ENCODE measurements at regions not wholly inside any gene's neighbourhood (a gene's known extent, or its start where the extent isn't known, plus 50 kb on each side); places are given as distances from the start of the nearest gene placed in this dataset.

GRCh38 chr6:159505140-159505922, 187.7 kb downstream of the SOD2 start:
- H3K4me2 ChIP-seq (ENCODE audit: insufficient read depth, insufficient read length, low read length) = no peak overlapping the region
- H4K8ac ChIP-seq (replicated peaks; ENCODE audit: insufficient read length, low read depth, low read length) = no peak overlapping the region
- no peak overlapping the region for H4K5ac ChIP-seq (ENCODE audit: insufficient read length, low read depth, low read length)
- H3K23ac ChIP-seq (ENCODE audit: insufficient read length, low read depth, low read length) = no peak overlapping the region
- no peak overlapping the region for H3K14ac ChIP-seq (ENCODE audit: insufficient read depth, low read length)
- H3K56ac ChIP-seq (ENCODE audit: insufficient read length, low read depth, low read length) = no peak overlapping the region
- Mint-ChIP-seq H3K27me3 (ENCODE audit: low read depth) (0 out of 2 replicates have a peak, but pooled peaks cover 2% of the 10 kb centered on the region), H3K27ac (no peak overlapping the region), H3K9me3 (peaks cover 0 to 47% of the 10 kb centered on the region in 2 experiments; a peak in 2 of 5 replicates), H3K4me3 (no peak overlapping the region), H3K4me1 (0 out of 4 replicates have a peak, but pooled peaks cover 0 to 3% of the 10 kb centered on the region in 2 experiments), H3K36me3 (ENCODE audit: insufficient read depth in 1 of 3, low read depth in 3 of 3) (no peaks in the 10 kb centered on the region)
- H2BK120ac ChIP-seq (ENCODE audit: low read depth, low read length, poor library complexity, severe bottlenecking) = no peak overlapping the region
- no peaks in the 10 kb centered on the region for H4K20me1 ChIP-seq (ENCODE audit: control insufficient read depth, insufficient read depth, insufficient read length)
- no peak overlapping the region for H3K4ac ChIP-seq (ENCODE audit: low read depth, low read length)
- H3K4me1 ChIP-seq (ENCODE audit: insufficient read depth, low read length) = no peaks in the 10 kb centered on the region
- H2AFZ ChIP-seq (ENCODE audit: low read length) = no peak overlapping the region
- no peak overlapping the region for H3K18ac ChIP-seq (ENCODE audit: insufficient read length, low read depth, low read length)
- no peak overlapping the region for H2BK5ac ChIP-seq (ENCODE audit: insufficient read length, low read length)
- no peak overlapping the region for H2BK15ac ChIP-seq (ENCODE audit: low read depth, low read length)
- no peak overlapping the region for H2AK5ac ChIP-seq (ENCODE audit: insufficient read length, low read length)
- no peak for DNase-seq
- H3K23me2 ChIP-seq (ENCODE audit: insufficient read length, low read depth, low read length, poor library complexity, severe bottlenecking) = no peaks in the 10 kb centered on the region
- TF ChIP-seq CTCF (conservative IDR thresholded peaks at IDR 0.05) = no peak
- no peak overlapping the region for H2BK12ac ChIP-seq (ENCODE audit: insufficient read length, low read depth, low read length)
- no peaks in the 10 kb centered on the region for H3K27me3 ChIP-seq (ENCODE audit: insufficient read depth, low read length)
- no peaks in the 10 kb centered on the region for H3K79me1 ChIP-seq (ENCODE audit: insufficient read depth, low read depth, low read length, poor library complexity, severe bottlenecking)
- H2BK20ac ChIP-seq (ENCODE audit: low read depth, low read length, poor library complexity, severe bottlenecking) = no peak overlapping the region
- no peak overlapping the region for H3K27ac ChIP-seq (ENCODE audit: insufficient read length, low read depth, low read length)
- no peak overlapping the region for H4K91ac ChIP-seq (ENCODE audit: insufficient read length, low read depth, low read length)
- H3K9ac ChIP-seq (ENCODE audit: extremely low read depth, insufficient read length, low read length) = no peak overlapping the region
- WGBS (ENCODE audit: extremely low coverage, insufficient read length, low lambda C conversion rate) = no CpG with 5 or more reads among the region's 19 CpGs
- no peaks in the 10 kb centered on the region for H3K79me2 ChIP-seq (ENCODE audit: insufficient read depth, low read length)
- H3K9me3 ChIP-seq (ENCODE audit: control insufficient read depth, low read depth, low read length) = no peaks in the 10 kb centered on the region
- H3T11ph ChIP-seq (ENCODE audit: low read length) = no peak overlapping the region

Measured in H9 (cell line).